Gastrocnemius medialis (tissue), 4 donors: ENCODE measurements at regions not wholly inside any gene's neighbourhood (a gene's known extent, or its start where the extent isn't known, plus 50 kb on each side); places are given as distances from the start of the nearest gene placed in this dataset.

ENCODE experiments used
- ATAC-seq, 2 donors: fragments of 150-250 bp; one replicate each; pipeline ENCODE4 v1.9.1; 2016
- DNase-seq, 2 donors: peaks; one replicate each; pipeline ENCODE4 v3.0.0-alpha.2; 2019
- H3K27ac ChIP-seq, 4 donors: fragments of 200-600 bp; sonication (generic); 1 replicate in 1 of 4; 2 replicates in 3 of 4; pipeline ENCODE4 v1.5.1; 2016 to 2018; ENCODE audit warnings: mild to moderate bottlenecking in 2 of 4, moderate library complexity in 1 of 4
- H3K27me3 ChIP-seq, 3 donors: fragments of 200-600 bp; sonication (generic) in 2 of 3; 1 replicate in 1 of 3; 2 replicates in 2 of 3; pipeline versions ENCODE4 v1.5.1 to v1.6.0; 2016 to 2019; ENCODE audit warnings: mild to moderate bottlenecking in 1 of 3, moderate library complexity in 1 of 3
- H3K36me3 ChIP-seq, 2 donors: fragments of 200-600 bp; sonication (generic) in 1 of 2; one replicate each; pipeline ENCODE4 v1.5.1; 2017 to 2018
- H3K4me1 ChIP-seq, 2 donors: fragments of 200-600 bp; sonication (generic) in 1 of 2; one replicate each; pipeline ENCODE4 v1.5.1; 2016 to 2017; ENCODE audit warnings: mild to moderate bottlenecking in 2 of 2
- H3K4me3 ChIP-seq, 4 donors: fragments of 200-600 bp; sonication (generic) in 3 of 4; 1 replicate in 1 of 4; 2 replicates in 3 of 4; pipeline ENCODE4 v1.5.1; 2016 to 2019; ENCODE audit warnings: mild to moderate bottlenecking in 2 of 4
- H3K9me3 ChIP-seq, 3 donors: fragments of 200-600 bp; sonication (generic) in 2 of 3; 1 replicate in 1 of 3; 2 replicates in 2 of 3; pipeline ENCODE4 v1.5.1; 2016 to 2019
- CTCF ChIP-seq, 5 experiments: fragments of 450-650 bp in 3 of 5; fragments of 200-600 bp in 2 of 5; sonication (generic) in 2 of 5; IDR thresholded peaks in 4 of 5; conservative IDR thresholded peaks in 1 of 5; 1 replicate in 4 of 5; 2 replicates in 1 of 5; pipeline ENCODE4 v1.5.1; 2016 to 2019; ENCODE audit warnings: antibody characterized with exemption in 5 of 5, mild to moderate bottlenecking in 3 of 5, moderate library complexity in 3 of 5
- POLR2A ChIP-seq, 2 donors: fragments of 450-650 bp; IDR thresholded peaks; one replicate each; pipeline ENCODE4 v1.6.1; 2017; ENCODE audit warnings: antibody characterized with exemption in 2 of 2, mild to moderate bottlenecking in 2 of 2, moderate library complexity in 2 of 2
- in situ Hi-C, 4 donors: fragments of 200-750 bp; cut with MboI; loops; one replicate each; pipeline versions ENCODE4 v1.15.0 to v1.8.0; 2017; ENCODE audit warnings: low sequenced_read_pairs in 4 of 4
- intact Hi-C: fragments of 100-400 bp; cut with DNase I; formaldehyde crosslinking; loops from one replicate; pipeline ENCODE4 v1.15.1; 2023; ENCODE audit warnings: low total_unique reads

- ATAC-seq: no peak
- Histone ChIP-seq H3K4me1 (no peaks in the 10 kb centered on the region), H3K9me3 (no peaks in the 10 kb centered on the region), H3K4me3 (no peak overlapping the region), H3K27me3 (no peaks in the 10 kb centered on the region), H3K27ac (no peak overlapping the region), H3K36me3 (no peaks in the 10 kb centered on the region)
- in situ Hi-C loops: no loop called here
- TF ChIP-seq CTCF (IDR thresholded peaks at IDR 0.05 in 4 of 5, conservative IDR thresholded peaks at IDR 0.05 in 1 of 5) (no peak), POLR2A (IDR thresholded peaks at IDR 0.05) (no peak)
- intact Hi-C loops: no loop called here
- DNase-seq: no peak
Measured at GRCh38 chr12:88406905-88407304, 173.4 kb downstream of the KITLG start.

GRCh38 chr12:88408823-88409222 is 171.4 kb downstream of the KITLG start:
- ATAC-seq: no peak
- Histone ChIP-seq H3K4me1 (no peaks in the 10 kb centered on the region), H3K27ac (no peak overlapping the region), H3K4me3 (no peak overlapping the region), H3K9me3 (no peaks in the 10 kb centered on the region), H3K27me3 (no peaks in the 10 kb centered on the region), H3K36me3 (no peaks in the 10 kb centered on the region)
- TF ChIP-seq POLR2A (IDR thresholded peaks at IDR 0.05): no peak
- TF ChIP-seq CTCF (IDR thresholded peaks at IDR 0.05 in 4 of 5, conservative IDR thresholded peaks at IDR 0.05 in 1 of 5): no peak
- intact Hi-C loops (no loop called here), in situ Hi-C loops (no loop called here)
- DNase-seq: no peak

GRCh38 chr12:88409257-88409656 is 171.0 kb downstream of the KITLG start:
- Histone ChIP-seq H3K4me3 (no peak overlapping the region), H3K4me1 (no peaks in the 10 kb centered on the region), H3K27ac (no peak overlapping the region), H3K27me3 (no peaks in the 10 kb centered on the region), H3K36me3 (no peaks in the 10 kb centered on the region), H3K9me3 (no peaks in the 10 kb centered on the region)
- intact Hi-C loops: no loop called here
- in situ Hi-C loops: no loop called here
- no peak for DNase-seq
- no peak for TF ChIP-seq CTCF (IDR thresholded peaks at IDR 0.05 in 4 of 5, conservative IDR thresholded peaks at IDR 0.05 in 1 of 5)
- TF ChIP-seq POLR2A (IDR thresholded peaks at IDR 0.05): no peak
- no peak for ATAC-seq

- TF ChIP-seq POLR2A (IDR thresholded peaks at IDR 0.05) (no peak), CTCF (IDR thresholded peaks at IDR 0.05 in 4 of 5, conservative IDR thresholded peaks at IDR 0.05 in 1 of 5) (no peak)
- DNase-seq (no peak), ATAC-seq (no peak)
- Histone ChIP-seq H3K36me3 (no peaks in the 10 kb centered on the region), H3K9me3 (no peaks in the 10 kb centered on the region), H3K27me3 (no peaks in the 10 kb centered on the region), H3K27ac (no peak overlapping the region), H3K4me1 (no peaks in the 10 kb centered on the region), H3K4me3 (no peak overlapping the region)
- in situ Hi-C loops (no loop called here), intact Hi-C loops (no loop called here)
Measured at GRCh38 chr12:88411689-88412088, 168.6 kb downstream of the KITLG start.

GRCh38 chr12:88413646-88414045 is 166.6 kb downstream of the KITLG start:
- TF ChIP-seq CTCF (IDR thresholded peaks at IDR 0.05 in 4 of 5, conservative IDR thresholded peaks at IDR 0.05 in 1 of 5): no peak
- TF ChIP-seq POLR2A (IDR thresholded peaks at IDR 0.05): no peak
- no peaks in the 10 kb centered on the region for H3K27me3 ChIP-seq
- H3K4me3 ChIP-seq: no peak overlapping the region
- no peak for ATAC-seq
- no peak for DNase-seq
- no peaks in the 10 kb centered on the region for H3K36me3 ChIP-seq
- H3K27ac ChIP-seq: no peak overlapping the region
- H3K9me3 ChIP-seq: no peaks in the 10 kb centered on the region
- intact Hi-C loops: no loop called here
- in situ Hi-C loops: no loop called here
- H3K4me1 ChIP-seq: no peaks in the 10 kb centered on the region
